Natural killer cell (primary cell): ENCODE measurements at regions not wholly inside any gene's neighbourhood (a gene's known extent, or its start where the extent isn't known, plus 50 kb on each side); places are given as distances from the start of the nearest gene placed in this dataset.

ENCODE experiments used
- ATAC-seq, 3 donors: fragments of 150-1000 bp in 2 of 3; fragments of 200-7000 bp in 1 of 3; cut with Tn5 transposase; 1 replicate in 1 of 3; 2 replicates in 2 of 3; pipeline ENCODE4 v1.10.0; 2021; ENCODE audit warnings: mild to moderate bottlenecking in 2 of 3, moderate library complexity in 2 of 3
- DNase-seq, 2 donors: peaks; one replicate each; pipeline versions ENCODE4 v3.0.0 to v3.0.0-alpha.2; 2013 to 2021; ENCODE audit warnings: mixed read lengths in 1 of 2
- H3K27ac ChIP-seq: one replicate; pipeline ENCODE4 v1.5.1; 2013; ENCODE audit warnings: mild to moderate bottlenecking, low read length
- H3K27me3 ChIP-seq: one replicate; pipeline ENCODE4 v1.6.1; 2013; ENCODE audit warnings: low read length; ENCODE audit not compliant: control insufficient read depth, insufficient read depth
- H3K36me3 ChIP-seq: one replicate; pipeline ENCODE4 v1.6.1; 2013; ENCODE audit warnings: low read length; ENCODE audit not compliant: control insufficient read depth, insufficient read depth
- H3K4me1 ChIP-seq: one replicate; pipeline ENCODE4 v1.6.1; 2013; ENCODE audit warnings: low read length; ENCODE audit not compliant: control insufficient read depth, insufficient read depth
- H3K4me3 ChIP-seq: one replicate; pipeline ENCODE4 v1.5.1; 2013; ENCODE audit warnings: low read length
- H3K9me3 ChIP-seq: one replicate; pipeline ENCODE4 v1.6.1; 2013; ENCODE audit warnings: low read length; ENCODE audit not compliant: control insufficient read depth, insufficient read depth
- H3K27ac Mint-ChIP-seq, 2 donors: one replicate each; pipeline ENCODE4 v1.8.0; 2022; ENCODE audit warnings: mild to moderate bottlenecking in 2 of 2, mixed read lengths in 2 of 2, moderate library complexity in 1 of 2
- H3K27me3 Mint-ChIP-seq, 2 donors: one replicate each; pipeline ENCODE4 v1.8.0; 2022; ENCODE audit warnings: low read depth in 2 of 2, mixed read lengths in 2 of 2
- H3K36me3 Mint-ChIP-seq: one replicate; pipeline ENCODE4 v1.8.0; 2022; ENCODE audit warnings: mixed read lengths
- H3K4me1 Mint-ChIP-seq, 2 donors: one replicate each; pipeline ENCODE4 v1.8.0; 2022; ENCODE audit warnings: mixed read lengths in 2 of 2
- H3K4me3 Mint-ChIP-seq: one replicate; pipeline ENCODE4 v1.8.0; 2022; ENCODE audit warnings: mild to moderate bottlenecking, moderate library complexity, mixed read lengths
- H3K9me3 Mint-ChIP-seq, 2 donors: one replicate each; pipeline ENCODE4 v1.8.0; 2022; ENCODE audit warnings: mixed read lengths in 2 of 2
- CTCF ChIP-seq: fragments of 200-600 bp; IDR thresholded peaks from one replicate; pipeline ENCODE4 v1.8.0; 2022; ENCODE audit warnings: antibody characterized with exemption
- WGBS: methylation state at CpG from one replicate; pipeline ENCODE4 v1.1.7; 2013; ENCODE audit warnings: missing lambda C conversion rate; ENCODE audit not compliant: insufficient coverage; 5-methylcytosine and 5-hydroxymethylcytosine counted together
- intact Hi-C: fragments of 100-400 bp; cut with micrococcal nuclease; formaldehyde crosslinking; loops from one replicate; pipeline ENCODE4 v1.14.2; 2022

DNA sequence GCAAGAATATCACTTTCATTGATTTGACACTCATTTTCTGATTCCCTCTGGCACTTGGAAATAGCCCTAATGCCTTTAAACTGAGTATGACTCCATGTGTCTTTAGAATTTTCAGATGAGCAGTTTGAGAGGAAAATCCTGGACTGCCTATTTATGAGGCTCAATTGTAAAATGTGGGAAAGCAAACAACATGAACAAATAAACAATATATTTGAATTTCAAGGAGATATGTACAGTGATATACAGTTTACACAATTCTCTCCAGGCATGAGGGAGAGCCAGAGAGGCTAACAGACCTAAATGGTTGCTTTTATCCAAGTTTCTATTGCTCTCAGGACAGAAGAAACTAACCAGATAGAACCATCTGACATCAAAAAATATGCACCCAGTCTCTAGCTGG is 748.2 kb upstream of the NRSN1 start:
- no peak for TF ChIP-seq CTCF
- H3K4me1 ChIP-seq = no peaks in the 10 kb centered on the region
- no peak for ATAC-seq
- no peaks in the 10 kb centered on the region for H3K4me1 Mint-ChIP-seq
- H3K4me3 ChIP-seq = no peak overlapping the region
- peaks cover 10 to 13% of the 10 kb centered on the region in 2 donors for H3K9me3 Mint-ChIP-seq
- H3K36me3 Mint-ChIP-seq = no peaks in the 10 kb centered on the region
- H3K27me3 ChIP-seq = no peaks in the 10 kb centered on the region
- H3K36me3 ChIP-seq = no peaks in the 10 kb centered on the region
- no peak overlapping the region for H3K4me3 Mint-ChIP-seq
- H3K27ac ChIP-seq = no peak overlapping the region
- intact Hi-C loops = no loop called here
- peaks cover 4% of the 10 kb centered on the region for H3K9me3 ChIP-seq
- H3K27ac Mint-ChIP-seq = no peak overlapping the region
- DNase-seq = no peak
- H3K27me3 Mint-ChIP-seq = no peaks in the 10 kb centered on the region

GRCh38 chr6:23380465-23380864 is 745.5 kb upstream of the NRSN1 start:
- H3K9me3 ChIP-seq = peaks cover 4% of the 10 kb centered on the region
- H3K27me3 Mint-ChIP-seq = no peaks in the 10 kb centered on the region
- no peak overlapping the region for H3K27ac ChIP-seq
- no peak for DNase-seq
- H3K36me3 ChIP-seq = no peaks in the 10 kb centered on the region
- H3K9me3 Mint-ChIP-seq = peaks cover 9 to 11% of the 10 kb centered on the region in 2 donors
- H3K4me3 Mint-ChIP-seq = no peak overlapping the region
- H3K27me3 ChIP-seq = no peaks in the 10 kb centered on the region
- no peaks in the 10 kb centered on the region for H3K36me3 Mint-ChIP-seq
- no peak overlapping the region for H3K27ac Mint-ChIP-seq
- ATAC-seq = no peak
- WGBS = 91% methylated on average over 3 of the region's 3 CpGs
- no peaks in the 10 kb centered on the region for H3K4me1 Mint-ChIP-seq
- TF ChIP-seq CTCF = no peak
- H3K4me3 ChIP-seq = no peak overlapping the region
- intact Hi-C loops = no loop called here
- no peaks in the 10 kb centered on the region for H3K4me1 ChIP-seq

DNA sequence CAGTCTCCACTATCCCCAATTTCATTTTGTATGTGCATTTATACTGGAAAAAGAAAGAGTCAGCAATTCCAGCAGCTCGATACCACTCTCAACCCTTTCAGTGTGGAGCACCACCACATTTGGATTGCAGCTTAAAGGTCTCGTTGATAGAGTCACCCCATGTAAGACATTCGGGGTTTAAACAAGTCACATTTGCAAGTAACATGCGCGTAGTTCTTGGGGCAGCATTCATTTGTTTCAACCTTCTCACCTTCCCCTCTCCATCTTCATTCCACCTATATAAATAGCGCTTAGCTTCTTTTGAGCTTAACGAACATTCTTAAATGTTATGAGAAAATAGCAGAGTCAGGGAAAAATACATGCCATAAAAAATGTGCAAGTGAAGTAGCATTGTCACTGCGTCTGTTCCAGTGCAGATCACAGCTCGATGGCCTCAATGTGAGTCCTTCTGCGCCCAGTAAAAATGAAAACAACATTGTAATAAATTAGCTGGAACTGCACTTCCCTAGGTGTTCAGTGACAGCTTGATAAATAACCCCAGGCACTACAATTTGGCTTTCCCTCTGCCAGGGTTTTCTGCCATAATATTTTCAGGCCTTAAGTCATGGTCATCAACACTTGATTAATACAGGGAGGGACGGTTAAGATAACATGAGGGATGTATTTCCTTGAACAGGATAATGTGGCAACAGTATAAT is 737.8 kb upstream of the NRSN1 start:
- Histone ChIP-seq H3K27ac (no peak overlapping the region), H3K36me3 (no peaks in the 10 kb centered on the region), H3K27me3 (no peaks in the 10 kb centered on the region), H3K4me3 (no peak overlapping the region), H3K9me3 (no peaks in the 10 kb centered on the region), H3K4me1 (no peaks in the 10 kb centered on the region)
- no peak overlapping the region for H3K27ac Mint-ChIP-seq
- 91% methylated on average over 10 of the region's 11 CpGs for WGBS
- DNase-seq = no peak
- H3K9me3 Mint-ChIP-seq = peaks cover 3% of the 10 kb centered on the region in 2 donors
- H3K4me1 Mint-ChIP-seq = no peaks in the 10 kb centered on the region
- no peak for TF ChIP-seq CTCF
- no peak overlapping the region for H3K4me3 Mint-ChIP-seq
- intact Hi-C loops = no loop called here
- ATAC-seq = no peak
- no peaks in the 10 kb centered on the region for H3K36me3 Mint-ChIP-seq
- H3K27me3 Mint-ChIP-seq = no peaks in the 10 kb centered on the region

DNA sequence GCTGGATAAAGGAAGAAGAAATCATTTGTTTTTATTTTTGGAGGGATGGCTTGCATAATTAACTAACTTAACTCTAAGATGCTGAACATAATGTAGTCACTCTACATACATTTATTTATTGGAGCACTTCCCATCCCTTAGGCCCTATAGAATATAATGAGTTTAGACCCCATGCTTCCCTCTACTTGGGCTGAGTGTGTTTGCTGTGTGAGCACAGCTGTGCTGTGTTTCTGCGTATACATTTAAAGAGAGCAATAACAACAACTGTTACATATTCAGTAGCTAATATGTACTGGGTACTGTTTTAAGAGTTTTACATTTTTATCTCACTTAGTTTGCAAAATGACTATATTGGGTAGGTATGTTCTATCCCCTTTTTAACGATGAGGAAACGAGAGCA is 736.6 kb upstream of the NRSN1 start:
- H3K27me3 Mint-ChIP-seq = no peaks in the 10 kb centered on the region
- Histone ChIP-seq H3K27me3 (no peaks in the 10 kb centered on the region), H3K4me3 (no peak overlapping the region), H3K36me3 (no peaks in the 10 kb centered on the region), H3K27ac (no peak overlapping the region), H3K4me1 (no peaks in the 10 kb centered on the region), H3K9me3 (no peaks in the 10 kb centered on the region)
- no peaks in the 10 kb centered on the region for H3K36me3 Mint-ChIP-seq
- DNase-seq (no peak), ATAC-seq (no peak)
- intact Hi-C loops = no loop called here
- no peak for TF ChIP-seq CTCF
- no peak overlapping the region for H3K27ac Mint-ChIP-seq
- H3K9me3 Mint-ChIP-seq = peaks cover 6 to 10% of the 10 kb centered on the region in 2 donors
- no peaks in the 10 kb centered on the region for H3K4me1 Mint-ChIP-seq
- 88% methylated on average over 2 of the region's 3 CpGs for WGBS
- H3K4me3 Mint-ChIP-seq = no peak overlapping the region
